ENCODE measurements at regions not wholly inside any gene's neighbourhood (a gene's known extent, or its start where the extent isn't known, plus 50 kb on each side); places are given as distances from the start of the nearest gene placed in this dataset.

DNA sequence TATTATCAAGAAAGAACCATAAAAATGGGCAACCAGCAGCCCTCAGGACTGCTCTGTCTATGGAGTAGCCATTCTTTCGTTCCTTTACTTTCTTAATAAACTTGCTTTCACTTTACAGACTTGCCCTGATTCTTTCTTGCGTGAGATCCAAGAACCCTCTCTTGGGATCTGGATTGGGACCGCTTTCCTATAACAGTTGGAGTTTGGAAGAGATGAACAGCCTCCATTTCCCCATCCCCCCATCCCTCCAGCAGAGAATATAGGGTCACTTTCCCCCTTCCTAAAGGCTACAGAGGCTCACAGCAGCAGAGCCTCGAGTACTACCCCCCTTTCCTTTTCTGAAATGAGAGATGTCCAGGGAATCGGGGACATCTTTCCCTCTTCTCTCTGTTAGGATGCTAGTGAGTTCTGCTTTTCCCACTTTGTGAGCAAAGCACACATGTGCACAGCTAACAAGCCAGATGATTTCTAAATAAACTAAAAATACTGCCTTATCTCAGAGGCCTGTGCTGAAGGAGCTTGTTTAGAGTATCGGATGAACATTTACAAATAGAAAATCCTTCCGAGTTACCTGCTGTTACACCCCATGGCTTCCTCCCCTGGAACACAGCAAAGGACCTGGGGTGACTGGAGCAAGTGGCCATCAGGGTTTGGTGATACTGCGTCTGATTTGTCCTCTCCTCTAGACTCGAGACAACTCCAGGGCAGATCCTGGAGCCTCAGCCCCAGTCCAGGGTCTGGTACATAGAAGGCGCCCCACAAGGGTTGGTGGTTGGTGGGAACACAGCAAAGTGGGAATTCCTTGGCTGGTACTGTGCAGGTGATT lies 144.2 kb downstream of the SLC38A6 start:
- Histone ChIP-seq H3K27me3 (ENCODE audit: control insufficient read depth, insufficient read depth, low read length, poor library complexity, severe bottlenecking) (no peaks in the 10 kb centered on the region), H3K9me3 (ENCODE audit: control insufficient read depth, low read length) (no peaks in the 10 kb centered on the region), H3K27ac (ENCODE audit: insufficient read depth, low read depth, low read length, poor library complexity, severe bottlenecking) (no peak overlapping the region), H3K36me3 (ENCODE audit: control insufficient read depth, insufficient read depth, low read length) (no peaks in the 10 kb centered on the region), H3K4me1 (ENCODE audit: control insufficient read depth, insufficient read depth, low read length) (peaks cover 18% of the 10 kb centered on the region), H3K4me3 (ENCODE audit: insufficient read depth, low read depth, low read length) (no peak overlapping the region)
- 92 to 94% methylated on average over 10 of the region's 10 CpGs for WGBS, 2 experiments

DNA sequence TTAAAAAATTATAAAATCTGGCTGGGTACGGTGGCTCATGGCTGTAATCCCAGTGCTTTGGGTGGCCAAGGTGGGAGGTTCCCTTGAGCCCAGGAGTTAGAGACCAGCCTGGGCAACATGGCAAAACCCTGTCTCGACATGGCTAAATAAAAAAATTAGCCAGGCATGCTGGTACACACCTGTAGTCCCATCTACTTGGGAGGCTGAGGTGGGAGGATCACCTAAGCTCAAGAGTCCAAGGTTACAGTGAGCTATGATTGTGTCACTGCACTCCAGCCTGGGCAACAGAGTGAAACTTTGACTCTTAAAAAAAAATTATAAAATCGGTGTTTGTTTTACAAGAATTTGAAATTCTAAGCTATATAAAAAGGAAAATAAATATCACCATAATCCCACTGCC lies 141.8 kb downstream of the SLC38A6 start:
- Histone ChIP-seq H3K9me3 (ENCODE audit: control insufficient read depth, low read length) (no peaks in the 10 kb centered on the region), H3K27ac (ENCODE audit: insufficient read depth, low read depth, low read length, poor library complexity, severe bottlenecking) (no peak overlapping the region), H3K36me3 (ENCODE audit: control insufficient read depth, insufficient read depth, low read length) (no peaks in the 10 kb centered on the region), H3K4me1 (ENCODE audit: control insufficient read depth, insufficient read depth, low read length) (peaks cover 18% of the 10 kb centered on the region), H3K4me3 (ENCODE audit: insufficient read depth, low read depth, low read length) (no peak overlapping the region), H3K27me3 (ENCODE audit: control insufficient read depth, insufficient read depth, low read length, poor library complexity, severe bottlenecking) (no peaks in the 10 kb centered on the region)
- 90 to 99% methylated on average over 2 to 3 of the region's 3 CpGs for WGBS, 2 experiments

DNA sequence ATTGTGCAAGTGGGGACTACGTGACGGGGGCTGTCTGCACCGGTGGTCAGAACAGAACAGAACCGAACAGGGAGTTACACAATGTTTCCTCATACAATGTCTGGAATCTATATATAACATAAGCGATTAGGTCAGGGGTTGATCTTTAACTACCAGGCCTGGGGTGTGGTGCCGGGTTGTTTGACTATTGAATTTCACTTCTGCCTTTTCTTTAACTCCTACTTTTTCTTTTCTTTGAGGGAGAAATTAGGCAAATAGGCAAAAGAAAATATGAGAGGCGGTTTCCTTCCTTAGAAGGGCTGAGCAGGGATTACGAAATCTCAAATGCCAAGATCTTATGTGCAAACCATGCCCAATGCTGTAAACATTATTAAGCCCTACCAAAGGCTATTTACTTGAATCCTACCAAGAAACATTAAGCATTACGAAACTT lies 140.3 kb downstream of the SLC38A6 start:
- no peaks in the 10 kb centered on the region for H3K36me3 ChIP-seq (ENCODE audit: control insufficient read depth, insufficient read depth, low read length)
- H3K9me3 ChIP-seq (ENCODE audit: control insufficient read depth, low read length) = no peaks in the 10 kb centered on the region
- H3K4me1 ChIP-seq (ENCODE audit: control insufficient read depth, insufficient read depth, low read length) = peaks cover 7% of the 10 kb centered on the region
- no peak overlapping the region for H3K27ac ChIP-seq (ENCODE audit: insufficient read depth, low read depth, low read length, poor library complexity, severe bottlenecking)
- 95 to 96% methylated on average over 6 to 8 of the region's 9 CpGs for WGBS, 2 experiments
- no peak overlapping the region for H3K4me3 ChIP-seq (ENCODE audit: insufficient read depth, low read depth, low read length)
- no peaks in the 10 kb centered on the region for H3K27me3 ChIP-seq (ENCODE audit: control insufficient read depth, insufficient read depth, low read length, poor library complexity, severe bottlenecking)

DNA sequence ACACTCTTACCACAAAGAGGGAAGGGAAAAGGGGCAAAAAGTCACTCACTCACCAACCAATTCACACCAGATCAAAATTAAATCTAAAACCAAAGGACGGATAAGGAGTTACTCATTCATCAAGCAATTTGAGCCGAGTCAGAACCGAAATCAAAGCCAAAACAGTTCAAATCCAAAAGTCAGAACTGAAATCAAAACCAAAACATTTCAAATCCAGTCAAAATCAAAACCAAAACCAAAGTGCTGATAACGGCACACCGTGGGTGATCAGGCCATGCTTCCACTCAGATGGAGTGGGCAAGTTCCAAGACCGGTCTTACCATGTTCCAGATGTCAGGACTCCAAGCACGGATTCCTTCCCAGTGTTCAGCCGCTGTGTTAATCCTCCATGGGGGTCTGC lies 139.5 kb downstream of the SLC38A6 start:
- H3K27ac ChIP-seq (ENCODE audit: insufficient read depth, low read depth, low read length, poor library complexity, severe bottlenecking) = no peak overlapping the region
- no peaks in the 10 kb centered on the region for H3K9me3 ChIP-seq (ENCODE audit: control insufficient read depth, low read length)
- no peak overlapping the region for H3K4me3 ChIP-seq (ENCODE audit: insufficient read depth, low read depth, low read length)
- H3K27me3 ChIP-seq (ENCODE audit: control insufficient read depth, insufficient read depth, low read length, poor library complexity, severe bottlenecking) = no peaks in the 10 kb centered on the region
- no peaks in the 10 kb centered on the region for H3K4me1 ChIP-seq (ENCODE audit: control insufficient read depth, insufficient read depth, low read length)
- WGBS, 2 experiments = 93 to 95% methylated on average over 8 of the region's 8 CpGs
- H3K36me3 ChIP-seq (ENCODE audit: control insufficient read depth, insufficient read depth, low read length) = no peaks in the 10 kb centered on the region

DNA sequence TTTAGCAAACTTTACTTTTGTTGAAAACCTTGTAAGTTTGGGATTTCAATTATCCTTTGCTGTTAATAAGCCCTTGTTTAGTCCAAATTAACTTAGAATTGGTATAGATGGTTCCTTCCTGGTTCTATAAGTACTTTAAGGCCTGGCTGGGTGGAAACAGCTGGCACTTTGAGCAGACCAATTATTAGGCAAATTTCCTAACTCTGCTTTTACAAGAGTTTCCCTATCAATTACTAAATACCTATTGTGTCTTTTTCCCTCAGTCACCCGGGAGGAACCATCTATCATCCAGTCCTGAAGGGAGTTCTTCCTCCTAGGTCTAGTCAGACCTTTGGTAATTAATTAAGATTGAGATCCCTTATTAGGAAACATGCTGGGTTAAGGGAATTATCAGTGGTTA lies 138.0 kb downstream of the SLC38A6 start:
- Histone ChIP-seq H3K27ac (ENCODE audit: insufficient read depth, low read depth, low read length, poor library complexity, severe bottlenecking) (no peak overlapping the region), H3K9me3 (ENCODE audit: control insufficient read depth, low read length) (peaks cover 5% of the 10 kb centered on the region), H3K27me3 (ENCODE audit: control insufficient read depth, insufficient read depth, low read length, poor library complexity, severe bottlenecking) (no peaks in the 10 kb centered on the region), H3K4me3 (ENCODE audit: insufficient read depth, low read depth, low read length) (no peak overlapping the region), H3K4me1 (ENCODE audit: control insufficient read depth, insufficient read depth, low read length) (no peaks in the 10 kb centered on the region), H3K36me3 (ENCODE audit: control insufficient read depth, insufficient read depth, low read length) (no peaks in the 10 kb centered on the region)
- 0 to 8% methylated on average over 1 of the region's 1 CpG for WGBS, 2 experiments

DNA sequence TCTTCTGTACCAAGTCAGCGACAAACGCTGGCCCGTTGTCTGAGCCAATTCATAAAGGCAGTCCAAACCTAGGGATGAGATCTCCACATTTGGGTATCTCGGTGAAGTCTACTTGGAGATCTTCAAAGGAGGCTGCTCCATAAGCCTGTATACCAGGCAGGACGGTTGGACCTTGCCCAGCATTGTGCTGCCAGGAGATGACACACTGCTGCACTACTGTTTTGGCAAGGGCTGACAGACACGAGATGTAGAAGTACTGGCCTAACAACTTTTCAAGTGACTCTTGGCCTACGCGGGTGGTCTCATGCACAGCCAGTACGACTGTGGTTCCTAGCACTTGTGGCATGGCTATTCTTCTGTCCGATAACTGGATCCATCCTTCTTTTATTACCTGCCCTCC lies 135.3 kb downstream of the SLC38A6 start:
- Histone ChIP-seq H3K27ac (ENCODE audit: insufficient read depth, low read depth, low read length, poor library complexity, severe bottlenecking) (no peak overlapping the region), H3K4me1 (ENCODE audit: control insufficient read depth, insufficient read depth, low read length) (peaks cover 6% of the 10 kb centered on the region)

DNA sequence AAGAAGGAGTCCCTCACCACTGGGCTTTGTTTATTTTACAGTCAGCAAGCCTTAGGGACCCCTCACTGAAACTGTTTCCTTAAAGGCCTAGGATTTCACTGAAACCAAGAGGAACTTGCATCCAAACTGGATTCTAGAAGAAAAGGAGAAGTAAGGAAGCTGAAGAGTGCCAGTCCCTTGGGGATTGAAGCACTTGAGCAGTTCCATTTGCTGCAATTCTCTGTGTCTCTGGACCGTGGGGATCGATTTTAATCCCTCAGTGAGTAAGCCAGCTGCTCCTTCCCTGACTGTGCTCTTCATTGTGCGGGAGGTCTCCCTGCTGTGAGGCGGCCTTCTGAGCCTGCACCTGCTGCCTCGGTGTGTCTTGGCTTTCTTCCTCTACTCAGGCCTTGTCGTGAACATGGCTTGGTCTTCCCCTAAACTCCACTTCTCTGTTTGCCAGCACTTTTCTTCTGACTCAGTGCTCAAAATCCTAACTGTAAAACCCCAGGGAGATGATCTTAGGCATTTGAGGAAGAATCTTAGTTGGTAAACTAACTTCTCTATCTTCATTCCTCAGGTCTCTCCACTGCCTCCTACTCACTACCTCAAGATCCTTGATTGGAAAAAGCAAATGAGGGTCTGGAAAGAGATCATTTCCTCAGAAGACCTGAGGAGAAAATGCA lies 132.6 kb downstream of the SLC38A6 start:
- 52 to 55% methylated on average over 6 of the region's 6 CpGs for WGBS, 2 experiments
- H3K36me3 ChIP-seq (ENCODE audit: control insufficient read depth, insufficient read depth, low read length) = no peaks in the 10 kb centered on the region
- peaks cover 5% of the 10 kb centered on the region for H3K9me3 ChIP-seq (ENCODE audit: control insufficient read depth, low read length)
- H3K4me1 ChIP-seq (ENCODE audit: control insufficient read depth, insufficient read depth, low read length) = peaks cover 23% of the 10 kb centered on the region
- no peak overlapping the region for H3K27ac ChIP-seq (ENCODE audit: insufficient read depth, low read depth, low read length, poor library complexity, severe bottlenecking)
- no peaks in the 10 kb centered on the region for H3K27me3 ChIP-seq (ENCODE audit: control insufficient read depth, insufficient read depth, low read length, poor library complexity, severe bottlenecking)
- H3K4me3 ChIP-seq (ENCODE audit: insufficient read depth, low read depth, low read length) = no peak overlapping the region

More for the DNA sequence above, 135.3 kb downstream of the SLC38A6 start:
- Histone ChIP-seq H3K4me3 (ENCODE audit: insufficient read depth, low read depth, low read length) (no peak overlapping the region), H3K9me3 (ENCODE audit: control insufficient read depth, low read length) (peaks cover 5% of the 10 kb centered on the region), H3K36me3 (ENCODE audit: control insufficient read depth, insufficient read depth, low read length) (no peaks in the 10 kb centered on the region), H3K27me3 (ENCODE audit: control insufficient read depth, insufficient read depth, low read length, poor library complexity, severe bottlenecking) (no peaks in the 10 kb centered on the region)
- 95 to 97% methylated on average over 10 of the region's 10 CpGs for WGBS, 2 experiments

DNA sequence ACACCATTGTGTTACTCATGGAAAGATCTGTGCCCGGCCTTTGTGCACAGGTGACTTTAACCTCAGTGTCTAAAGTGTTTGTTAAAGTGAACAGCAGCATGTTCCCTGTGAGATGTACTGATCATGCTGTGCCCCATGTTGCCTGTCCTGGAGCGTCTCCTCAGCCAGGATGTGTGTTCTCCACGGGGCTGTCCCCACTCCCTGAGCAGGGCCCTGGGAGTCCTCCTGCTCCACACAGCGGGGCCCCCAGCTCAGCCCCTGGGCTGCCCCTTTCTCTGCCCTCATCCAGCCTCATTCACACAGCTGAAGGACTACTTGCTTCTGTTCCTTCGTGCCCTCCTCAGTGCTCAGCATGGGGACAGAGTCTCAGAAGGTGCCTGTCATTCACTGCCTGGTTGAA lies 131.5 kb downstream of the SLC38A6 start:
- WGBS, 2 experiments = 75 to 88% methylated on average over 5 of the region's 5 CpGs
- H3K4me1 ChIP-seq (ENCODE audit: control insufficient read depth, insufficient read depth, low read length) = peaks cover 23% of the 10 kb centered on the region
- no peaks in the 10 kb centered on the region for H3K27me3 ChIP-seq (ENCODE audit: control insufficient read depth, insufficient read depth, low read length, poor library complexity, severe bottlenecking)
- peaks cover 5% of the 10 kb centered on the region for H3K9me3 ChIP-seq (ENCODE audit: control insufficient read depth, low read length)
- no peaks in the 10 kb centered on the region for H3K36me3 ChIP-seq (ENCODE audit: control insufficient read depth, insufficient read depth, low read length)
- no peak overlapping the region for H3K4me3 ChIP-seq (ENCODE audit: insufficient read depth, low read depth, low read length)
- H3K27ac ChIP-seq (ENCODE audit: insufficient read depth, low read depth, low read length, poor library complexity, severe bottlenecking) = no peak overlapping the region

DNA sequence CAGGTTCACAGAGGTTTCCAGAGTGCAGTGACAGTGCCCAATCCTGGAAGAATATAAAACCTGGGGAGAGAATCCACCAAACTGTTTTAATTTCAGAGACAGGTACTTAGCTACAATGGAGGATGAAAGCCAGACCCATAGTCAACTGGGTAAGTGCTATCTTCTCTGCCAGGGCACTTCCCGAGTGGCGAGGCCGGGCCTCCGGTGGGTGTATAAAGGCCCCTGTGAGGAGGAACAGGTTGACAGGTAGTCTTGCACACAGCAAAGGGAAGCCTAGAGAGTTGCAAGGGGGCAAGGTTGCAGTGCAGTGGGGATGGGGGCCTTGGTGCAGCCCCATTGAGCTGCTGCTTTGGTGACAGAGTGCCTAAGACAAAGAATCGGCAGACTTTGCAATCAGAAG lies 130.7 kb downstream of the SLC38A6 start:
- peaks cover 23% of the 10 kb centered on the region for H3K4me1 ChIP-seq (ENCODE audit: control insufficient read depth, insufficient read depth, low read length)
- 92 to 95% methylated on average over 5 of the region's 5 CpGs for WGBS, 2 experiments
- H3K4me3 ChIP-seq (ENCODE audit: insufficient read depth, low read depth, low read length) = no peak overlapping the region

DNA sequence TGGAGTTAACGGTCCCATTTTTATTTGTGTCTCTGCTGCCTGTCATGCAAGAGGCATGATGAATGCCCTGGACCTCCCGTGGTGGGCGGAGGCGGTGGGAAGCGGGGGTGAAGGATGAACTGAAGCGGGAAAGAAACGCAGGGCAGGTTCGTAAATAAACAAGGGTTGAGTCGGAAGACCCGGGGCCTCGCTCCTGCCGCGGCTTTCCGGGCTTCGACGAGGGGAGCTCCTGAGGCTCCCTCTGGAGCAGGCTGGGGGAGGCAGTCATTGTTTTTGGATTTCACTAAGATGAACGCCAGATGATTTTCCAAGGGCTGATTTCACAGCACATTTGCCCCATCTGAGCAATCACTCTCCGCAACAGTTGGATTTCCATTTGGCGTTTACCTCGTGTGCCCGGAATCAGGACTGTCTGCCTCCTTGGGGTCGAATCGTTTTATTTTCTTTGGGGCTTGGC lies 130.2 kb downstream of the SLC38A6 start:
- Histone ChIP-seq H3K4me1 (ENCODE audit: control insufficient read depth, insufficient read depth, low read length) (peaks cover 23% of the 10 kb centered on the region), H3K27ac (ENCODE audit: insufficient read depth, low read depth, low read length, poor library complexity, severe bottlenecking) (no peak overlapping the region), H3K9me3 (ENCODE audit: control insufficient read depth, low read length) (peaks cover 5% of the 10 kb centered on the region), H3K4me3 (ENCODE audit: insufficient read depth, low read depth, low read length) (no peak overlapping the region), H3K36me3 (ENCODE audit: control insufficient read depth, insufficient read depth, low read length) (no peaks in the 10 kb centered on the region), H3K27me3 (ENCODE audit: control insufficient read depth, insufficient read depth, low read length, poor library complexity, severe bottlenecking) (no peaks in the 10 kb centered on the region)
- WGBS, 2 experiments = 62 to 70% methylated on average over 23 of the region's 23 CpGs

More for the DNA sequence above, 130.7 kb downstream of the SLC38A6 start:
- H3K9me3 ChIP-seq (ENCODE audit: control insufficient read depth, low read length) = peaks cover 5% of the 10 kb centered on the region
- no peaks in the 10 kb centered on the region for H3K36me3 ChIP-seq (ENCODE audit: control insufficient read depth, insufficient read depth, low read length)
- no peak overlapping the region for H3K27ac ChIP-seq (ENCODE audit: insufficient read depth, low read depth, low read length, poor library complexity, severe bottlenecking)
- no peaks in the 10 kb centered on the region for H3K27me3 ChIP-seq (ENCODE audit: control insufficient read depth, insufficient read depth, low read length, poor library complexity, severe bottlenecking)

Measured in ectodermal cell (in vitro differentiated cells).